Chondrocyte (in vitro differentiated cells): ENCODE measurements at regions not wholly inside any gene's neighbourhood (a gene's known extent, or its start where the extent isn't known, plus 50 kb on each side); places are given as distances from the start of the nearest gene placed in this dataset.

Source experiments
- DNase-seq: peaks from one replicate; pipeline ENCODE4 v3.0.0; 2021; ENCODE audit warnings: mixed read lengths, low spot score
- H3K27ac Mint-ChIP-seq: one replicate; pipeline ENCODE4 v1.8.0; 2021; ENCODE audit warnings: mild to moderate bottlenecking, moderate library complexity, mixed read lengths; ENCODE audit not compliant: unreplicated experiment
- H3K27me3 Mint-ChIP-seq: 2 replicates; pipeline ENCODE4 v1.8.0; 2021; ENCODE audit warnings: low read depth, mixed read lengths
- H3K36me3 Mint-ChIP-seq: 2 replicates; pipeline ENCODE4 v1.8.0; 2021; ENCODE audit warnings: low read depth, mixed read lengths
- H3K4me1 Mint-ChIP-seq: 2 replicates; pipeline ENCODE4 v1.8.0; 2021; ENCODE audit warnings: low read depth, mild to moderate bottlenecking, mixed read lengths
- H3K4me3 Mint-ChIP-seq: one replicate; pipeline ENCODE4 v1.8.0; 2021; ENCODE audit warnings: mild to moderate bottlenecking, moderate library complexity, mixed read lengths; ENCODE audit not compliant: unreplicated experiment
- H3K9me3 Mint-ChIP-seq: 2 replicates; pipeline ENCODE4 v1.8.0; 2021; ENCODE audit warnings: low read depth, mixed read lengths
- CTCF ChIP-seq: fragments of 200-600 bp; sonication (generic); IDR thresholded peaks from 2 replicates; pipeline ENCODE4 v1.5.0; 2021; ENCODE audit warnings: antibody characterized with exemption, mild to moderate bottlenecking, moderate library complexity

GRCh38 chr5:173463207-173463606, 135.0 kb upstream of the STC2 start:
- Mint-ChIP-seq H3K4me3 (no peak overlapping the region), H3K36me3 (peaks cover 5% of the 10 kb centered on the region), H3K4me1 (peaks cover 32% of the 10 kb centered on the region), H3K27me3 (no peaks in the 10 kb centered on the region), H3K9me3 (peaks cover 9% of the 10 kb centered on the region), H3K27ac (no peak overlapping the region)
- no peak for DNase-seq
- TF ChIP-seq CTCF, result no peak

DNA sequence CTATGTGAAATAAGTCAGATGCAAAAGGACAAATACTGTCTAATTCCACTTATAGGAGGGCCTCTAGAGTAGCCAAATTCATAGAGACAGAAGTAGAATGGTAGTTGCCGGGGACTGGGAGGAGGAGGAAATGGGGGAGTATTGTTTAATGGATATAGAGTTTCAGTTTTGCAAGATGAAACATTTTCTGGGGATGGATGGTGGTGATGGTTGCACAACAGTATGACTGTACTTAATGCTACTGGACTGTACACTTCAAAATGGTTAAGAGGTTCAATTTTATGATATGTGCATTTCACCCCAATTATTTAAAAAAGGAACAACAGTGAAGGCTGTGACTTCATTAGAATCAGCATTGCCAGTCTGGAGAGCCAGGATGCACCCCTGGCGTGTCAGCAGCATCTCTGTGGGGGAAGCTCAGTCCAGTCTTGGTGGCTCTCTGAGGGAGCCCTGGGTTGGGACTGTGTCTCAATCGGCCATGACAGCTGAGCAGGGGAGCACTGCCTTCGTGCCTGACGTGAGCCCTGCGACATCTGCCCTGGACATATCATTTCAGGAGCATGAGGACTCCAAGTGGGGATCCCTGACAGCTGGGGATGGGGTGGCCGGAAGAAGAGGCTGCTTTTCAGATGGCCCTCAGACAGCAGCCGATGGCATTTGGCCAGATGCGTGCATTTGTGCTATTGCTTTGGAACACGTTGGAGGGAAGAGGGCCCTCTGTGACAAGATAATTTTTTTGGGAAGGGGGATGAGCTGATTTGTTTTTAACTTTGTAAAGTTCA, 130.8 kb upstream of the STC2 start:
- DNase-seq, result no peak
- H3K27ac Mint-ChIP-seq, result peak overlapping the region; percentile 32
- no peak overlapping the region for H3K4me3 Mint-ChIP-seq
- peaks cover 4% of the 10 kb centered on the region for H3K9me3 Mint-ChIP-seq
- no peaks in the 10 kb centered on the region for H3K27me3 Mint-ChIP-seq
- H3K4me1 Mint-ChIP-seq, result peaks cover 59% of the 10 kb centered on the region
- no peak for TF ChIP-seq CTCF
- peaks cover 2% of the 10 kb centered on the region for H3K36me3 Mint-ChIP-seq

GRCh38 chr5:173457482-173457881, 129.3 kb upstream of the STC2 start:
- H3K4me1 Mint-ChIP-seq, result peaks cover 75% of the 10 kb centered on the region
- peaks cover 4% of the 10 kb centered on the region for H3K9me3 Mint-ChIP-seq
- no peak overlapping the region for H3K4me3 Mint-ChIP-seq
- peak overlapping the region; percentile 99 for H3K27ac Mint-ChIP-seq
- DNase-seq, result no peak
- peaks cover 2% of the 10 kb centered on the region for H3K36me3 Mint-ChIP-seq
- H3K27me3 Mint-ChIP-seq, result no peaks in the 10 kb centered on the region
- TF ChIP-seq CTCF, result no peak

DNA sequence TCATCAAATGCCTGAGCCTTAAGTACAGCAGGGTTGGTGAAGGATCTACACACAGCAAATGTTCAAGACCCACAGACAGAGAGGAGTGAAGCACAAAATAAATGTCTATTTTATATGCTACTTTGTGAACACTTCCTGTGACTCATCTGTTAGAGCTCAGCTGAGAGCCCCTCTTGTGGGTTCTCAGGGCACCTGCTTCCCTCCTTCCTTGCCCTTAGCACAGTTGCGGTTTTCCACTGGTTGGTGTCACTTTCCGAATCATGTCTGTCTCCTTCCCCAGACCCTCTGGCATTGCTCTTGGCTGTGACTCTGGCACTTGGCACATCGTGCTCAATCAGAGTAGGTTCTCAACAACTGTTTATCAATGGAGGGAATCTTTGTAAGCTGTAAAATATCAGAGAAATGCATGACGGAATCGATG, 128.5 kb upstream of the STC2 start:
- H3K9me3 Mint-ChIP-seq, result peaks cover 4% of the 10 kb centered on the region
- H3K27ac Mint-ChIP-seq, result peak overlapping the region; percentile 99
- DNase-seq, result no peak
- H3K36me3 Mint-ChIP-seq, result no peaks in the 10 kb centered on the region
- no peak for TF ChIP-seq CTCF
- no peak overlapping the region for H3K4me3 Mint-ChIP-seq
- peaks cover 77% of the 10 kb centered on the region for H3K4me1 Mint-ChIP-seq
- no peaks in the 10 kb centered on the region for H3K27me3 Mint-ChIP-seq

GRCh38 chr5:173456181-173456580, 128.0 kb upstream of the STC2 start:
- H3K4me3 Mint-ChIP-seq, result no peak overlapping the region
- H3K27ac Mint-ChIP-seq, result peak overlapping the region; percentile 99
- H3K9me3 Mint-ChIP-seq, result peaks cover 4% of the 10 kb centered on the region

More at GRCh38 chr5:173456181-173456580, 128.0 kb upstream of the STC2 start:
- Mint-ChIP-seq H3K36me3 (no peaks in the 10 kb centered on the region), H3K4me1 (peaks cover 77% of the 10 kb centered on the region), H3K27me3 (no peaks in the 10 kb centered on the region)
- no peak for TF ChIP-seq CTCF
- DNase-seq, result no peak
